ENCODE measurements at regions not wholly inside any gene's neighbourhood (a gene's known extent, or its start where the extent isn't known, plus 50 kb on each side); places are given as distances from the start of the nearest gene placed in this dataset.
"Not testable (repeated sequence)": the region's sequence is repeated elsewhere in the genome, so short reads cannot be mapped to it uniquely, and the experiment has no call there.

DNA sequence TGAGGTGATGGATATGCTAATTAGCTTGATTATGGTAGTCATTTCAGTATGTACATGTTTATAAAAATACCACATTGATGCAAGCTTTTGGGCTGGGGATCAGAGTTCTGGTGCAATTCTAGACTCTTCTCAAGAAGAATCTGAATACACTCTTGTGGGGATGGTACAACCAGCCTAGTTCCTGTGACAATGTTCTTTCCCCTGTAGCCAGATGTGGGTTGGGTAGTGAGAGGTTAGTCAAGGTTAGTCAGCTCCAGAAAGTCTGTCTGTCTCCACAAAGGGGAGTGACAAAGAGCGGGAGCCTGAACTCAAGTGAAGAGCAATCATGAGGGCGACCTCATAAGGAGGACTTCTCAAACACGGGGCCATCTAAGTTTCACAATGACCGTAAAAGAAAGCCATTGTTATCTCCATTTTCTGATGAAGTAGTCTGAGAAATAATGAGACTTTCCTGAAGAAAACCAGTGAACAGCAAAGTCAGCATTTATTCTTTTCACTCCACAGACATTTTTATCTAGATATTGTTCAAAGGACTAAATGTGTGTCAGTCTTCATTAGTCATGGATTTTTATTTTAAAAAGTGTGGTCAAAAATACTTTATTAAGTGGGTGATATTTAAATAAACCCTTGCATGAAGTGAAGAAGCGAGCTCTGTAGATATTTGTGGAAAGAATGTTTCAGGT, 209.5 kb downstream of the SPATA31A6 start:
- TF ChIP-seq, protein P1, sequence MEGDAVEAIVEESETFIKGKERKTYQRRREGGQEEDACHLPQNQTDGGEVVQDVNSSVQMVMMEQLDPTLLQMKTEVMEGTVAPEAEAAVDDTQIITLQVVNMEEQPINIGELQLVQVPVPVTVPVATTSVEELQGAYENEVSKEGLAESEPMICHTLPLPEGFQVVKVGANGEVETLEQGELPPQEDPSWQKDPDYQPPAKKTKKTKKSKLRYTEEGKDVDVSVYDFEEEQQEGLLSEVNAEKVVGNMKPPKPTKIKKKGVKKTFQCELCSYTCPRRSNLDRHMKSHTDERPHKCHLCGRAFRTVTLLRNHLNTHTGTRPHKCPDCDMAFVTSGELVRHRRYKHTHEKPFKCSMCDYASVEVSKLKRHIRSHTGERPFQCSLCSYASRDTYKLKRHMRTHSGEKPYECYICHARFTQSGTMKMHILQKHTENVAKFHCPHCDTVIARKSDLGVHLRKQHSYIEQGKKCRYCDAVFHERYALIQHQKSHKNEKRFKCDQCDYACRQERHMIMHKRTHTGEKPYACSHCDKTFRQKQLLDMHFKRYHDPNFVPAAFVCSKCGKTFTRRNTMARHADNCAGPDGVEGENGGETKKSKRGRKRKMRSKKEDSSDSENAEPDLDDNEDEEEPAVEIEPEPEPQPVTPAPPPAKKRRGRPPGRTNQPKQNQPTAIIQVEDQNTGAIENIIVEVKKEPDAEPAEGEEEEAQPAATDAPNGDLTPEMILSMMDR (conservative IDR thresholded peaks at IDR 0.05; ENCODE audit: low read length), result not testable (repeated sequence)
- not testable (repeated sequence) for TF ChIP-seq EZH2phosphoT487 (IDR thresholded peaks at IDR 0.05; ENCODE audit: borderline replicate concordance)

All from Loucy (cell line).